SK-N-SH treated with all-trans-retinoic acid at 6 μM for 48 hours (cell line): ENCODE measurements at regions not wholly inside any gene's neighbourhood (a gene's known extent, or its start where the extent isn't known, plus 50 kb on each side); places are given as distances from the start of the nearest gene placed in this dataset.

Experiments used
- ATAC-seq: fragments of 200-7000 bp; cut with Tn5 transposase; 3 replicates; pipeline ENCODE4 v1.9.1; 2020; ENCODE audit warnings: mild to moderate bottlenecking, moderate library complexity
- ARNTL ChIP-seq: fragments of 450-650 bp; formaldehyde crosslinking; IDR thresholded peaks from 2 replicates; pipeline ENCODE4 v1.5.0; 2020; ENCODE audit warnings: low read depth, mild to moderate bottlenecking, moderate library complexity, borderline replicate concordance
- BACH2 ChIP-seq: fragments of 250-450 bp; sonication (Bioruptor Pico); IDR thresholded peaks from 2 replicates; pipeline ENCODE4 v1.9.0; 2021; ENCODE audit warnings: mild to moderate bottlenecking, borderline replicate concordance
- CSDC2 ChIP-seq: fragments of 250-450 bp; sonication (Bioruptor Pico); IDR thresholded peaks from 2 replicates; pipeline ENCODE4 v1.5.0; 2020; ENCODE audit warnings: mild to moderate bottlenecking, moderate library complexity
- GLIS3 ChIP-seq: fragments of 250-450 bp; sonication (Bioruptor Pico); IDR thresholded peaks from 2 replicates; pipeline ENCODE4 v1.5.0; 2020; ENCODE audit warnings: mild to moderate bottlenecking, moderate library complexity
- ISL1 ChIP-seq: fragments of 250-450 bp; sonication (Bioruptor Pico); IDR thresholded peaks from 2 replicates; pipeline ENCODE4 v2.1.2; 2022; ENCODE audit warnings: mild to moderate bottlenecking, moderate library complexity
- OSR1 ChIP-seq: fragments of 250-450 bp; sonication (Bioruptor Pico); IDR thresholded peaks from 2 replicates; pipeline ENCODE4 v1.8.0; 2022; ENCODE audit warnings: moderate library complexity, mild to moderate bottlenecking, inconsistent platforms
- PATZ1 ChIP-seq: fragments of 250-450 bp; sonication (Bioruptor Pico); IDR thresholded peaks from 2 replicates; pipeline ENCODE4 v1.8.0; 2020; ENCODE audit warnings: mild to moderate bottlenecking, moderate library complexity, borderline replicate concordance
- PPARA ChIP-seq: fragments of 250-450 bp; sonication (Bioruptor Pico); IDR thresholded peaks from 2 replicates; pipeline ENCODE4 v1.5.0; 2020; ENCODE audit warnings: mild to moderate bottlenecking, borderline replicate concordance
- RARB ChIP-seq: fragments of 250-450 bp; sonication (Bioruptor Pico); IDR thresholded peaks from 2 replicates; pipeline ENCODE4 v1.8.0; 2021; ENCODE audit warnings: mild to moderate bottlenecking, moderate library complexity
- SNAI2 ChIP-seq: fragments of 250-450 bp; sonication (Bioruptor Pico); IDR thresholded peaks from 2 replicates; pipeline ENCODE4 v1.5.0; 2020; ENCODE audit warnings: mild to moderate bottlenecking, moderate library complexity
- TOX ChIP-seq: fragments of 250-450 bp; sonication (Bioruptor Pico); IDR thresholded peaks from 2 replicates; pipeline ENCODE4 v1.8.0; 2021; ENCODE audit warnings: mild to moderate bottlenecking, moderate library complexity, borderline replicate concordance
- ZC3H10 ChIP-seq: fragments of 250-450 bp; sonication (Bioruptor Pico); IDR thresholded peaks from 2 replicates; pipeline ENCODE4 v1.5.1; 2021; ENCODE audit warnings: mild to moderate bottlenecking, moderate library complexity
- ZFP3 ChIP-seq: fragments of 250-450 bp; sonication (Bioruptor Pico); IDR thresholded peaks from 2 replicates; pipeline ENCODE4 v1.5.0; 2020; ENCODE audit warnings: mild to moderate bottlenecking, moderate library complexity
- ZFP30 ChIP-seq: fragments of 450-650 bp; formaldehyde crosslinking; IDR thresholded peaks from 2 replicates; pipeline ENCODE4 v1.5.0; 2022; ENCODE audit warnings: mild to moderate bottlenecking, moderate library complexity
- ZNF565 ChIP-seq: fragments of 450-650 bp; formaldehyde crosslinking; conservative IDR thresholded peaks from 2 replicates; pipeline ENCODE4 v1.5.0; 2020; ENCODE audit warnings: low read depth, mild to moderate bottlenecking, moderate library complexity
- ZNF70 ChIP-seq: fragments of 450-650 bp; formaldehyde crosslinking; IDR thresholded peaks from 2 replicates; pipeline ENCODE4 v1.5.0; 2020; ENCODE audit warnings: mild to moderate bottlenecking, moderate library complexity
- ZNF8 ChIP-seq: fragments of 450-650 bp; formaldehyde crosslinking; IDR thresholded peaks from 2 replicates; pipeline ENCODE4 v1.5.0; 2020; ENCODE audit warnings: mild to moderate bottlenecking, moderate library complexity
- TF ChIP-seq, protein P1 (sequence below): fragments of 250-450 bp; sonication (Bioruptor Pico); IDR thresholded peaks from 2 replicates; pipeline ENCODE4 v1.5.0; 2020; ENCODE audit warnings: mild to moderate bottlenecking, moderate library complexity
- TF ChIP-seq, protein P2 (sequence below): fragments of 250-450 bp; sonication (Bioruptor Pico); IDR thresholded peaks from 2 replicates; pipeline ENCODE4 v1.5.1; 2021; ENCODE audit warnings: mild to moderate bottlenecking, moderate library complexity
- TF ChIP-seq, protein P3 (sequence below): fragments of 250-450 bp; sonication (Bioruptor Pico); IDR thresholded peaks from 2 replicates; pipeline ENCODE4 v1.5.1; 2020; ENCODE audit warnings: low read depth, mild to moderate bottlenecking, moderate library complexity

DNA sequence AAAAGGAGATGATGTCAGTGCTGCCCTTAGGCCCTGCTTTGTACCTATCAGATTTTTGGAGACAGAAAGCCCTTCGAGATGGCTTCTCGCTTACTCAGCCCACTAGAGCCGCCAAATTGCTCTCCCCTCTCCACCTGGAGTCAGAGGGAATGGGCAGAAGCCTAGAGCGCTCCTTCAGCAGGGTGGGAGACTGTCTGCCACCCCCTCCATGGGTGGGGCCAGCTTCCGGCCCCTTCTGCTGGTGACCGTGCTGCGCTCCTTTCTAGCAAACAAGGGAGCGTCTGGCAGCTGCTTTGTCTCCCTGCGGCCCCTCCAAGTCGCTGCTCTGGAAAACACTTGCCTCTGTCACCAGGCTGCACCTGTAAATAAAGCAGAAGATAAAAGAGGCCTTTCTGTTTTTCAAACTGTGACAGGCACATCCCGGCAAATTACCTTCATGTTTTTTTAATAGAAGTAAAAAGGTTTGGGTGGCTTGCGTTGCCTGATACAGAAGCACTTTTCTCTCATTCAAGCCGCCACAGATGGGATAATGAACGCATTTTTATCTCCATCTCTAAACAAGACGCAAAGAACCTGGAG, 145.7 kb upstream of the NECTIN1 start:
- ATAC-seq = no peak
- TF ChIP-seq CSDC2 (CRISPR knock-in tag) = no peak

DNA sequence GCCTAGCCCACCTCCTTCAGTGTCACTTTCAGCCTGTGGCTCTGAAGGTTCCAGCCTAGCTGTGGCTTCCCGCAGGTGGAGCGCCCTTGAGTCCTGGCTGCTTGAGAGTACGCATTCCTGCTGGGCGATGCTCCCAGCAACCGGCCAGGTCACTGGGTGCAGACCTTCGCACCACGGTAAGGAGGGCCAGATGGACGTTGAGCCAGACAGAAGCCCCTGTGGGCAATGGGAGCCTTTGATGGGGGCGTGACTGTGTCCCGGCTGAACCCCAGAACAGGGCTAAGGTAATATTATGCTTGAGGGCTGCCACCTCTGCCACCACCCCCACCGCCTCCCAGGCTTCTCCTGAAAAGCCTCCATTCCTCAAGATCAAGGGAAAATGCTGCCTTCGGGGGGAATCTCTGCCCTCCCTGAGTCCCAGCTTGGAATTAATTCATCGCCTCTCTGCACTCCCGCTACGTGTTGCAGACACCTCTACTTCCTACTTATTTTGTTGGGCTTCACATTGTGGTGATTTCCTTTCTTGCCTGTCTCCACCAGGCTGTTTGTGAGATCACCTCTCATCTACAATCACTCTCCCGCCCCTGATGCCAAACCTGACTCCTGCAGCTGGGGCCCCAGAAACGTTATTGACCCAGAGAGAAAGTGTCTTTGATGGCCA, 144.9 kb upstream of the NECTIN1 start:
- no peak for TF ChIP-seq ISL1 (CRISPR knock-in tag)
- TF ChIP-seq RARB (CRISPR knock-in tag) = no peak
- TF ChIP-seq ZNF8 = no peak
- no peak for TF ChIP-seq ZNF70 (CRISPR knock-in tag)
- no peak for TF ChIP-seq BACH2 (CRISPR knock-in tag)
- TF ChIP-seq SNAI2 (CRISPR knock-in tag) = no peak
- no peak for ATAC-seq

- no peak for TF ChIP-seq ZFP30 (CRISPR knock-in tag)
- TF ChIP-seq ARNTL (CRISPR knock-in tag) = no peak
- TF ChIP-seq ZNF8 = no peak
- no peak for TF ChIP-seq TOX (CRISPR knock-in tag)
- TF ChIP-seq GLIS3 (CRISPR knock-in tag) = no peak
- TF ChIP-seq RARB (CRISPR knock-in tag) = no peak
- no peak for TF ChIP-seq BACH2 (CRISPR knock-in tag)
- TF ChIP-seq, protein P1, sequence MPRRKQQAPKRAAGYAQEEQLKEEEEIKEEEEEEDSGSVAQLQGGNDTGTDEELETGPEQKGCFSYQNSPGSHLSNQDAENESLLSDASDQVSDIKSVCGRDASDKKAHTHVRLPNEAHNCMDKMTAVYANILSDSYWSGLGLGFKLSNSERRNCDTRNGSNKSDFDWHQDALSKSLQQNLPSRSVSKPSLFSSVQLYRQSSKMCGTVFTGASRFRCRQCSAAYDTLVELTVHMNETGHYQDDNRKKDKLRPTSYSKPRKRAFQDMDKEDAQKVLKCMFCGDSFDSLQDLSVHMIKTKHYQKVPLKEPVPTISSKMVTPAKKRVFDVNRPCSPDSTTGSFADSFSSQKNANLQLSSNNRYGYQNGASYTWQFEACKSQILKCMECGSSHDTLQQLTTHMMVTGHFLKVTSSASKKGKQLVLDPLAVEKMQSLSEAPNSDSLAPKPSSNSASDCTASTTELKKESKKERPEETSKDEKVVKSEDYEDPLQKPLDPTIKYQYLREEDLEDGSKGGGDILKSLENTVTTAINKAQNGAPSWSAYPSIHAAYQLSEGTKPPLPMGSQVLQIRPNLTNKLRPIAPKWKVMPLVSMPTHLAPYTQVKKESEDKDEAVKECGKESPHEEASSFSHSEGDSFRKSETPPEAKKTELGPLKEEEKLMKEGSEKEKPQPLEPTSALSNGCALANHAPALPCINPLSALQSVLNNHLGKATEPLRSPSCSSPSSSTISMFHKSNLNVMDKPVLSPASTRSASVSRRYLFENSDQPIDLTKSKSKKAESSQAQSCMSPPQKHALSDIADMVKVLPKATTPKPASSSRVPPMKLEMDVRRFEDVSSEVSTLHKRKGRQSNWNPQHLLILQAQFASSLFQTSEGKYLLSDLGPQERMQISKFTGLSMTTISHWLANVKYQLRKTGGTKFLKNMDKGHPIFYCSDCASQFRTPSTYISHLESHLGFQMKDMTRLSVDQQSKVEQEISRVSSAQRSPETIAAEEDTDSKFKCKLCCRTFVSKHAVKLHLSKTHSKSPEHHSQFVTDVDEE (CRISPR knock-in tag) = no peak
- TF ChIP-seq SNAI2 (CRISPR knock-in tag) = no peak
- no peak for TF ChIP-seq ISL1 (CRISPR knock-in tag)
- TF ChIP-seq CSDC2 (CRISPR knock-in tag) = no peak
- ATAC-seq = peak; percentile 30; the same call in 1 of the 3 replicates
Measured at GRCh38 chr11:119872611-119873310, 143.8 kb upstream of the NECTIN1 start.

DNA sequence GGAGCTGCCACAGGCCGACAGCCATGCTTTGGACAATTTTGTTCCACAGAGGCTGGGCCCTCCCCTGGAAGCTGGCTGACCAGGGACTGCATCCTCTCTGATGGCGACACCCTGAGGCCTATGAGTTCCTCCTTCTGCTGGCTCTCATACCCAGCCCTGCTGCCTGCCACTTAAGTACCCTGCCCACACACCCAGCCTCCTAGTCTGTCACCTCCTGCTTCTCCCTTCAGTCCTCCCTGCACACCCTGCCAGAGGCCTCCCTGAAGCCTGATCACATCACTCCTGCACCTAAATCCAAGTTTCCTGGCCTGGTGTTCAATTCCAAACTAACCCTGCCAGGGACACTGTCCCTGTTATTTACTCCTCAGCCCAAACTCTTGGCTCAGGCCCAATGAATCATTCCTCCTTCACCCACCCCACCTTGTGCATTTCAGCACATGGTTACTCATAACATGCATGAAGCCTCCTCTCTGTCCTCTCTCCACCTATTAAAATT, 136.7 kb upstream of the NECTIN1 start:
- 0 out of 3 replicates have a peak, but pooled peaks have one; percentile 24 for ATAC-seq
- no peak for TF ChIP-seq ZNF565 (CRISPR knock-in tag)

GRCh38 chr11:119864836-119865235, 135.8 kb upstream of the NECTIN1 start:
- ATAC-seq = no peak
- TF ChIP-seq ZC3H10 (CRISPR knock-in tag) (no peak), OSR1 (CRISPR knock-in tag) (no peak), ZNF70 (CRISPR knock-in tag) (no peak), TOX (CRISPR knock-in tag) (no peak), PATZ1 (CRISPR knock-in tag) (no peak), RARB (CRISPR knock-in tag) (no peak), PPARA (no peak), ZFP3 (CRISPR knock-in tag) (no peak)
- TF ChIP-seq, protein P1 (CRISPR knock-in tag) = no peak
- TF ChIP-seq, protein P2, sequence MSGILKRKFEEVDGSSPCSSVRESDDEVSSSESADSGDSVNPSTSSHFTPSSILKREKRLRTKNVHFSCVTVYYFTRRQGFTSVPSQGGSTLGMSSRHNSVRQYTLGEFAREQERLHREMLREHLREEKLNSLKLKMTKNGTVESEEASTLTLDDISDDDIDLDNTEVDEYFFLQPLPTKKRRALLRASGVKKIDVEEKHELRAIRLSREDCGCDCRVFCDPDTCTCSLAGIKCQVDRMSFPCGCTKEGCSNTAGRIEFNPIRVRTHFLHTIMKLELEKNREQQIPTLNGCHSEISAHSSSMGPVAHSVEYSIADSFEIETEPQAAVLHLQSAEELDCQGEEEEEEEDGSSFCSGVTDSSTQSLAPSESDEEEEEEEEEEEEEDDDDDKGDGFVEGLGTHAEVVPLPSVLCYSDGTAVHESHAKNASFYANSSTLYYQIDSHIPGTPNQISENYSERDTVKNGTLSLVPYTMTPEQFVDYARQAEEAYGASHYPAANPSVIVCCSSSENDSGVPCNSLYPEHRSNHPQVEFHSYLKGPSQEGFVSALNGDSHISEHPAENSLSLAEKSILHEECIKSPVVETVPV (CRISPR knock-in tag) = no peak
- TF ChIP-seq, protein P3, sequence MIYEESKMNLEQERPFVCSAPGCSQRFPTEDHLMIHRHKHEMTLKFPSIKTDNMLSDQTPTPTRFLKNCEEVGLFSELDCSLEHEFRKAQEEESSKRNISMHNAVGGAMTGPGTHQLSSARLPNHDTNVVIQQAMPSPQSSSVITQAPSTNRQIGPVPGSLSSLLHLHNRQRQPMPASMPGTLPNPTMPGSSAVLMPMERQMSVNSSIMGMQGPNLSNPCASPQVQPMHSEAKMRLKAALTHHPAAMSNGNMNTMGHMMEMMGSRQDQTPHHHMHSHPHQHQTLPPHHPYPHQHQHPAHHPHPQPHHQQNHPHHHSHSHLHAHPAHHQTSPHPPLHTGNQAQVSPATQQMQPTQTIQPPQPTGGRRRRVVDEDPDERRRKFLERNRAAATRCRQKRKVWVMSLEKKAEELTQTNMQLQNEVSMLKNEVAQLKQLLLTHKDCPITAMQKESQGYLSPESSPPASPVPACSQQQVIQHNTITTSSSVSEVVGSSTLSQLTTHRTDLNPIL = no peak
